ENCODE measurements at regions not wholly inside any gene's neighbourhood (a gene's known extent, or its start where the extent isn't known, plus 50 kb on each side); places are given as distances from the start of the nearest gene placed in this dataset.

GRCh38 chr6:102942206-102942605, 1548.7 kb downstream of the GRIK2 start:
- TF ChIP-seq CTCF (IDR thresholded peaks at IDR 0.05; ENCODE audit: low read depth, low read length, missing input control) (no peak), RAD21 (IDR thresholded peaks at IDR 0.05) (no peak)

All from liver (tissue), 3 donors.